Fibroblast of lung (primary cell): ENCODE measurements at regions not wholly inside any gene's neighbourhood (a gene's known extent, or its start where the extent isn't known, plus 50 kb on each side); places are given as distances from the start of the nearest gene placed in this dataset.

Source experiments
- DNase-seq, 2 donors: peaks; one replicate each; pipeline versions ENCODE4 v3.0.0 to v3.0.0-alpha.2; 2010; ENCODE audit warnings: low read depth in 2 of 2
- H2AFZ ChIP-seq: 2 replicates; pipeline ENCODE4 v1.5.1; 2012; ENCODE audit warnings: low read length, control low read depth, inconsistent platforms
- H3K27ac ChIP-seq: 2 replicates; pipeline ENCODE4 v1.5.1; 2011; ENCODE audit warnings: low read length, control low read depth; ENCODE audit not compliant: insufficient read depth
- H3K27me3 ChIP-seq: 2 replicates; pipeline ENCODE4 v1.5.1; 2011; ENCODE audit warnings: mild to moderate bottlenecking, low read length; ENCODE audit not compliant: control insufficient read depth, insufficient read depth
- H3K36me3 ChIP-seq: 2 replicates; pipeline ENCODE4 v1.5.1; 2011; ENCODE audit warnings: low read length; ENCODE audit not compliant: control insufficient read depth, insufficient read depth
- H3K4me1 ChIP-seq: 2 replicates; pipeline ENCODE4 v1.5.1; 2011; ENCODE audit warnings: low read length; ENCODE audit not compliant: control insufficient read depth, insufficient read depth; ENCODE audit errors: extremely low read depth
- H3K4me2 ChIP-seq: 2 replicates; pipeline ENCODE4 v1.5.1; 2011; ENCODE audit warnings: low read length, control low read depth; ENCODE audit not compliant: insufficient read depth; ENCODE audit errors: extremely low read depth
- H3K4me3 ChIP-seq, 4 experiments: fragments of 200-600 bp in 1 of 4; sonication (generic) in 1 of 4; replicated peaks in 1 of 4; 2 replicates each; pipeline ENCODE4 v1.5.1; 2011 to 2016; ENCODE audit warnings: low read length in 4 of 4, low read depth in 3 of 4, mild to moderate bottlenecking in 3 of 4, control low read depth in 2 of 4, inconsistent platforms in 1 of 4, mixed read lengths in 1 of 4; ENCODE audit not compliant: insufficient read depth in 1 of 4; ENCODE audit errors: control extremely low read depth in 1 of 4
- H3K79me2 ChIP-seq: 2 replicates; pipeline ENCODE4 v1.5.1; 2012; ENCODE audit warnings: mild to moderate bottlenecking, low read length, inconsistent platforms; ENCODE audit not compliant: control insufficient read depth, insufficient read depth
- H3K9ac ChIP-seq: 2 replicates; pipeline ENCODE4 v1.5.1; 2011; ENCODE audit warnings: mild to moderate bottlenecking, low read length, control low read depth; ENCODE audit not compliant: insufficient read depth
- H3K9me3 ChIP-seq: 2 replicates; pipeline ENCODE4 v1.5.1; 2012; ENCODE audit warnings: low read depth, low read length; ENCODE audit not compliant: control insufficient read depth, insufficient read depth
- H4K20me1 ChIP-seq: 2 replicates; pipeline ENCODE4 v1.5.1; 2011; ENCODE audit warnings: low read length; ENCODE audit not compliant: control insufficient read depth, insufficient read depth; ENCODE audit errors: extremely low read depth
- CTCF ChIP-seq, 2 donors: IDR thresholded peaks in 1 of 2; conservative IDR thresholded peaks in 1 of 2; 1 replicate in 1 of 2; 2 replicates in 1 of 2; pipeline ENCODE4 v1.5.1; 2011 to 2012; ENCODE audit warnings: low read length in 2 of 2, control low read depth in 1 of 2, inconsistent platforms in 1 of 2, low read depth in 1 of 2, mild to moderate bottlenecking in 1 of 2
- EZH2 ChIP-seq: IDR thresholded peaks from 2 replicates; pipeline ENCODE4 v1.5.1; 2012; ENCODE audit warnings: low read length, control low read depth, mild to moderate bottlenecking; ENCODE audit errors: missing control alignments

- H3K36me3 ChIP-seq, result no peaks in the 10 kb centered on the region
- H3K4me1 ChIP-seq, result no peaks in the 10 kb centered on the region
- H3K79me2 ChIP-seq, result no peaks in the 10 kb centered on the region
- no peaks in the 10 kb centered on the region for H3K9me3 ChIP-seq
- no peak for DNase-seq
- H2AFZ ChIP-seq, result no peak overlapping the region
- no peak for TF ChIP-seq EZH2
- TF ChIP-seq CTCF (conservative IDR thresholded peaks at IDR 0.05 in 1 of 2, IDR thresholded peaks at IDR 0.05 in 1 of 2; ENCODE audit: low read depth in 1 of 2, low read length in 2 of 2), result no peak
- H3K9ac ChIP-seq, result no peak overlapping the region
- H3K27ac ChIP-seq, result no peak overlapping the region
- no peak overlapping the region for H3K4me3 ChIP-seq
- H3K4me2 ChIP-seq, result no peak overlapping the region
- H3K27me3 ChIP-seq, result no peaks in the 10 kb centered on the region
- no peaks in the 10 kb centered on the region for H4K20me1 ChIP-seq
These were observed 236.4 kb downstream of the BCL11A start for GRCh38 chr2:60317034-60317386.

DNA sequence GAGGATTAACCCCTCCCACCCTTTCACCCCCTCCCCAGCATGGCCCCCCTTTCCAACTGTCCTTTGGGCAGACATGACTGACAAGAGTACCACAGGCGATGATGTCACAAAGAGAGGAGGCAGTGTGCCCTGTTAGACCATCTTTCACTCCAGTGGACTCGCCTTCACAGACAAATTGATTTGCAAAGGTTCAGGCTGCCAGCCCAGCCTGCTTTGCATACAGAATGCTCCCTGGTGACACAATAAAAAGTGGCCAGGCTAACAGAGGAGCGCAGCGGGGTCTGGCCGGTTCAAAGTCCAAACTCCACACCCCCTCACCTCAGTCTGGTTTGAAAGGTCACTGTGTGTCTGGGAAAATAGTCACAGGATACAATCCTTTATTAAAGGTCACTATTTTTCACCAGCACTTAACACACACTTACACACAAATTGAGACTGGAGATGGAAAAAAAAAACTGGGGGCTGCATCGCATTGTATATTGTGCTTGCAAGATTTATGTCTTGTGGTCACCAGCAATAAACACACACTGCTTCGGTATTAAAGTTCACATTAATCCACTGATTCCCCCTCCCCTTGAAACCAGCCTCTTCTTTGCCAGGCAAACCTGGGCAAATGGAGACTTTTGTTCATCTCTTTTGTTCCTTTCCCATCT lies 236.9 kb downstream of the BCL11A start:
- Histone ChIP-seq H3K27ac (no peak overlapping the region), H3K79me2 (no peaks in the 10 kb centered on the region), H4K20me1 (no peaks in the 10 kb centered on the region), H2AFZ (no peak overlapping the region), H3K4me2 (no peak overlapping the region), H3K9ac (no peak overlapping the region), H3K4me3 (no peak overlapping the region), H3K36me3 (no peaks in the 10 kb centered on the region), H3K9me3 (no peaks in the 10 kb centered on the region), H3K27me3 (no peaks in the 10 kb centered on the region), H3K4me1 (no peaks in the 10 kb centered on the region)
- TF ChIP-seq CTCF (conservative IDR thresholded peaks at IDR 0.05 in 1 of 2, IDR thresholded peaks at IDR 0.05 in 1 of 2; ENCODE audit: low read depth in 1 of 2, low read length in 2 of 2), result no peak
- TF ChIP-seq EZH2, result no peak
- DNase-seq, result no peak

DNA sequence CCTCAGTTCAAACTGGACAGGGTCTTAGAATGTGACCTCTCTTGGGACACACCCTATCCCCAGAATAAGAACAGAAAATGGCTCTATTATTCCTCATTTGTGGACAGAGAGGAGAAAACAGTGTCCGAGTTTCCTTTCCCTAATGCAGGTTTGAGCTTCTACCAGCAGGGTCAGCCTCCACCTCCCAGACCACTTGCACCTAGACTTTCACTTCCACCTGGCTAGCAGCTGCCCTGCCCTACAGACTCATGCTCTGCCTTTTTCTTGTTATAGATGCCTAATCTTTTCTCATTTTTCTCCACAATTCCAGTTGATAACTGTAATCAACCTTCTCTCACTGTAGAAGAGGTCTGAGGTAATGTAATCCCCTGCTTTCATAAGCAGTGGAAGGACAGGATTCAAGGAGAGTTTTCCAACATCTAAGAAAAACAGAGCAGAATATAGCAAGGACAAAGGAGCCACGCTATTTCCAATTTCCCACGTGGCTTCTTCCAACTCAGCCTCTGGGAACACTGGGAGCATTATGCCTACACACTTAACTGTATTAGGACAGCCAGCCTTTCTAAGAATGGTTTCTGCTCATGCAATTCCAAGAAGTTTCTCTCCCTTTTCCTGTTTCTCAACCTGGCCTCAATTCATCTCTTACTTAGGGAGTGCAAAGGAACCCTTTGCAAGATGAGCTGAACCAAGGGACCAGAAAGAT lies 239.8 kb downstream of the BCL11A start:
- H3K36me3 ChIP-seq, result no peaks in the 10 kb centered on the region
- H3K9me3 ChIP-seq, result no peaks in the 10 kb centered on the region

More for the DNA sequence above, 239.8 kb downstream of the BCL11A start:
- DNase-seq, result no peak
- H3K4me3 ChIP-seq, result no peak overlapping the region
- TF ChIP-seq EZH2 (no peak), CTCF (conservative IDR thresholded peaks at IDR 0.05 in 1 of 2, IDR thresholded peaks at IDR 0.05 in 1 of 2; ENCODE audit: low read depth in 1 of 2, low read length in 2 of 2) (no peak)
- H3K27ac ChIP-seq, result no peak overlapping the region
- H3K79me2 ChIP-seq, result no peaks in the 10 kb centered on the region
- no peak overlapping the region for H3K9ac ChIP-seq
- H3K4me1 ChIP-seq, result no peaks in the 10 kb centered on the region
- no peaks in the 10 kb centered on the region for H3K27me3 ChIP-seq
- no peak overlapping the region for H3K4me2 ChIP-seq
- H2AFZ ChIP-seq, result no peak overlapping the region
- no peaks in the 10 kb centered on the region for H4K20me1 ChIP-seq
